HG03095 (cell line): ENCODE measurements at regions not wholly inside any gene's neighbourhood (a gene's known extent, or its start where the extent isn't known, plus 50 kb on each side); places are given as distances from the start of the nearest gene placed in this dataset.

Experiments used
- ATAC-seq: cut with Tn5 transposase; IDR thresholded peaks from one replicate; pipeline ENCODE4 v1.9.1; 2021; ENCODE audit warnings: moderate library complexity; ENCODE audit not compliant: unreplicated experiment

- no peak for ATAC-seq
Observed at GRCh38 chr16:85306793-85307551, 194.7 kb upstream of the CIBAR2 start.

GRCh38 chr16:85307552-85308364 is 195.5 kb upstream of the CIBAR2 start:
- no peak for ATAC-seq

- no peak for ATAC-seq
Observed at GRCh38 chr16:85308611-85309540, 196.6 kb upstream of the CIBAR2 start.

- ATAC-seq = no peak
Observed at GRCh38 chr16:85309656-85310587, 197.7 kb upstream of the CIBAR2 start.

- no peak for ATAC-seq
Observed at GRCh38 chr16:85310868-85311585, 198.8 kb upstream of the CIBAR2 start.

- no peak for ATAC-seq
Observed at GRCh38 chr16:85311741-85312140, 199.5 kb upstream of the CIBAR2 start.

- no peak for ATAC-seq
Observed at GRCh38 chr16:85312174-85312573, 199.9 kb upstream of the CIBAR2 start.

- no peak for ATAC-seq
Observed at GRCh38 chr16:85312642-85313525, 200.6 kb upstream of the CIBAR2 start.

GRCh38 chr16:85313526-85314301 is 201.4 kb upstream of the CIBAR2 start:
- no peak for ATAC-seq

GRCh38 chr16:85314512-85314971 is 202.3 kb upstream of the CIBAR2 start:
- no peak for ATAC-seq

GRCh38 chr16:85315866-85316265 is 203.6 kb upstream of the CIBAR2 start:
- ATAC-seq = no peak

GRCh38 chr16:85316321-85316919 is 204.1 kb upstream of the CIBAR2 start:
- no peak for ATAC-seq

- ATAC-seq = no peak
Observed at GRCh38 chr16:85316944-85317343, 204.7 kb upstream of the CIBAR2 start.

- ATAC-seq = no peak
Observed at GRCh38 chr16:85317704-85318103, 205.4 kb upstream of the CIBAR2 start.

GRCh38 chr16:85319208-85319983 is 207.1 kb upstream of the CIBAR2 start:
- no peak for ATAC-seq

- no peak for ATAC-seq
Observed at GRCh38 chr16:85319984-85320440, 207.7 kb upstream of the CIBAR2 start.
